ENCODE measurements at regions not wholly inside any gene's neighbourhood (a gene's known extent, or its start where the extent isn't known, plus 50 kb on each side); places are given as distances from the start of the nearest gene placed in this dataset.

DNA sequence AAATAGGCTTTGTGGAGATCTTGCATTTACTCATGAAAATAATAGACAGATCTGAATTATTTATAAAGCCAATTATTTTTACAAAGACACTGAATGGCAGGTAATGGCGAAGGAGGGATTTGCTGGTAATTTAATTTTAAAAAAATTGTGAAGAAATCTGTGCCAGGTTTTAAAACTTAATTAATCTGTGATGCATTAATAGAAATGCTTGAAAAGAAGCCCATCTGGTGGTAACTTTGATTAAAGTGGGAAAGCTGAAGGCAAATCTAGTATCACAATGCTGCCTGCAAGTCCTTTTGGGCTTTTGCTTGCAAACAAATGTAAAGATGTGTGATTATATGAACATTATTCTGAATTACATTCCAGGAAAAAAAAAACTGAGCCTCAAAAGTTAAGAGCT, 433.2 kb upstream of the DEPDC1 start:
- H3K4me1 ChIP-seq = no peaks in the 10 kb centered on the region
- H3K36me3 ChIP-seq = no peaks in the 10 kb centered on the region
- no peak overlapping the region for H3K27ac ChIP-seq
- no peak for DNase-seq
- 77 to 98% (median 91%) methylated on average over 1 of the region's 1 CpG for WGBS, 5 donors
- TF ChIP-seq, protein P1, sequence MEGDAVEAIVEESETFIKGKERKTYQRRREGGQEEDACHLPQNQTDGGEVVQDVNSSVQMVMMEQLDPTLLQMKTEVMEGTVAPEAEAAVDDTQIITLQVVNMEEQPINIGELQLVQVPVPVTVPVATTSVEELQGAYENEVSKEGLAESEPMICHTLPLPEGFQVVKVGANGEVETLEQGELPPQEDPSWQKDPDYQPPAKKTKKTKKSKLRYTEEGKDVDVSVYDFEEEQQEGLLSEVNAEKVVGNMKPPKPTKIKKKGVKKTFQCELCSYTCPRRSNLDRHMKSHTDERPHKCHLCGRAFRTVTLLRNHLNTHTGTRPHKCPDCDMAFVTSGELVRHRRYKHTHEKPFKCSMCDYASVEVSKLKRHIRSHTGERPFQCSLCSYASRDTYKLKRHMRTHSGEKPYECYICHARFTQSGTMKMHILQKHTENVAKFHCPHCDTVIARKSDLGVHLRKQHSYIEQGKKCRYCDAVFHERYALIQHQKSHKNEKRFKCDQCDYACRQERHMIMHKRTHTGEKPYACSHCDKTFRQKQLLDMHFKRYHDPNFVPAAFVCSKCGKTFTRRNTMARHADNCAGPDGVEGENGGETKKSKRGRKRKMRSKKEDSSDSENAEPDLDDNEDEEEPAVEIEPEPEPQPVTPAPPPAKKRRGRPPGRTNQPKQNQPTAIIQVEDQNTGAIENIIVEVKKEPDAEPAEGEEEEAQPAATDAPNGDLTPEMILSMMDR (IDR thresholded peaks at IDR 0.05 in 8 of 11, conservative IDR thresholded peaks at IDR 0.05 in 3 of 11) = no peak
- TF ChIP-seq POLR2AphosphoS5 (IDR thresholded peaks at IDR 0.05) = no peak
- H3K4me3 ChIP-seq = no peak overlapping the region
- intact Hi-C loops (cut with DNase I; ENCODE audit: low total_unique reads) = no loop called here
- H3K9me3 ChIP-seq = peaks cover 0 to 3% (median 0%) of the 10 kb centered on the region in 8 donors
- no peaks in the 10 kb centered on the region for H3K27me3 ChIP-seq (replicated peaks in 1 of 7)

DNA sequence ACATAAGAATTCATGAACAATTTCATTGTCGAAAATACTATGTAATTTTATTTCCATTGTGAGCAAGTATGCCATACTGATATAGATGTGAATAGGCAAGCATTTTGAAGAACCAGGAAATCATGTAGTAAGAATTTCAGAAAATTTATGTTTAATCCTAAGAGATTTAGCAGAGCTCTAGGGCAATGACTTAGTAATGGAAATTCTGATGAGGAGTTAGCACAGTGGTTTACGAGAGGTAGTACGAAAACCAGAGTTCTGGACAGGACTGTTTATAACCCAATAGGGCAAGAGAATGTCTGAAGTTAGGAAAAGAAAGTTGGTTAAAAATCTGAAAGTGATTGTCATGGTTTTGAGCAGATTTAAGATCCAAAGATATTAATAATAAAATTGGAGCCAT, 439.6 kb upstream of the DEPDC1 start:
- intact Hi-C loops (cut with DNase I; ENCODE audit: low total_unique reads) = no loop called here
- no peak for DNase-seq
- H3K9me3 ChIP-seq = peaks cover 0 to 9% (median 0%) of the 10 kb centered on the region in 8 donors
- no peaks in the 10 kb centered on the region for H3K4me1 ChIP-seq
- H3K4me3 ChIP-seq = no peak overlapping the region
- no peak for TF ChIP-seq POLR2AphosphoS5 (IDR thresholded peaks at IDR 0.05)
- TF ChIP-seq, protein P1 (IDR thresholded peaks at IDR 0.05 in 8 of 11, conservative IDR thresholded peaks at IDR 0.05 in 3 of 11) = no peak
- TF ChIP-seq POLR2A (IDR thresholded peaks at IDR 0.05) = no peak
- no peaks in the 10 kb centered on the region for H3K36me3 ChIP-seq
- H3K27ac ChIP-seq = no peak overlapping the region
- H3K27me3 ChIP-seq (replicated peaks in 1 of 7) = no peaks in the 10 kb centered on the region
- WGBS, 5 donors = 81 to 96% (median 92%) methylated on average over 3 of the region's 3 CpGs

DNA sequence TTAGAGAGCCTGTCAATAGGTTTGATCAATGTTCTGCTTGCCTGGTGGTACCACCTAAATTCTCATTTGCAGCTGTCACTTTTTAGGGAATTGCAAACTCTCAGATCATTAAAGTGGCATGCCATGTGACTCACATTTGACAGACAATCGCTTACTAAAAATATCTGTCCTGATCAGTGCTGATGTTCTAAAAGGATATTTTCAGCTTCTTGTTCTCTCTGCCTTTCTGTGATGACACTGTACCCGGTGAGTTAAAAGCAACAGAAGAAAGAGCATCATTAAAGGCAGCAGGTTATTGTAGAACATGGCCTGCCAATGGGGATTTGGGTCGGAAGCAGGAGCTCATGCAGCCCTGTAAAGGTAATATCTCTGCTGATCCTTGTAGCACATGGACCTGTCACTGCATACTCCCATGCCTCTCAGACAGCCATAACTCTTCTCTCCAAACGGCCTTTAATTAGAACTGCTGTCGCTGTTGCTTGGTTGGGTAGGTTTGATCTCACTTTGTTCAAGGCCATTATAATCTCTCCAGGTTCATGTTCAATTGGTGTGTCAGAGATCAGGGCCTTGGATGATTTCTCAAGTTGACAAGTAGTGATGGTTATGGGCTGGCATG, 441.3 kb upstream of the DEPDC1 start:
- no peak for DNase-seq
- intact Hi-C loops (cut with DNase I; ENCODE audit: low total_unique reads) = no loop called here
- WGBS, 5 donors = 80 to 85% (median 81%) methylated on average over 5 of the region's 5 CpGs

DNA sequence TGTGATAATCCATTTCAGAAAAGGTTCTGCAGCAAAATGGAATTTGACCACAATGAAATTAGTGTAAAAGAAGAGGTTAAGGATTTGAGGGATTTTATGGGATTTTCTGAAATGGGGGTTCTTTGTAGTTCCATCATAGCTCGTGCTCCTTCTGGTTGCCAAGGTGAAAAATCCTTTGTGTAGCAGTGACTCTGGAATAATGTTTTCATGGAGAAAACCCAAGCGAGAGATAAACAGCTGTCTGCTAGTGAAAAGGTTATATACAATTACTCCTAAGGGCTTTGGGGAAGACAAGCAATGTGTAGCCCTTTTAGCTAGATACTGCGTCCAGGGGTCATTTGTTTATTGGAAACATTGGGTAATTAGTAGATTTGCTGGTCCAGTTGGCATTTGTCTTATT, 453.2 kb upstream of the DEPDC1 start:
- Histone ChIP-seq H3K9me3 (peaks cover 0 to 5% (median 0%) of the 10 kb centered on the region in 8 donors), H3K4me3 (no peak overlapping the region), H3K27me3 (replicated peaks in 1 of 7) (no peaks in the 10 kb centered on the region), H3K36me3 (no peaks in the 10 kb centered on the region), H3K27ac (no peak overlapping the region), H3K4me1 (no peaks in the 10 kb centered on the region)
- no peak for DNase-seq
- 73 to 89% (median 79%) methylated on average over 3 of the region's 3 CpGs for WGBS, 5 donors
- no peak for TF ChIP-seq POLR2AphosphoS5 (IDR thresholded peaks at IDR 0.05)
- no peak for TF ChIP-seq POLR2A (IDR thresholded peaks at IDR 0.05)
- TF ChIP-seq, protein P1 (IDR thresholded peaks at IDR 0.05 in 8 of 11, conservative IDR thresholded peaks at IDR 0.05 in 3 of 11) = no peak
- intact Hi-C loops (cut with DNase I; ENCODE audit: low total_unique reads) = no loop called here

More for the DNA sequence above, 441.3 kb upstream of the DEPDC1 start:
- Histone ChIP-seq H3K9me3 (peaks cover 0 to 20% (median 0%) of the 10 kb centered on the region in 8 donors), H3K4me1 (no peaks in the 10 kb centered on the region), H3K36me3 (no peaks in the 10 kb centered on the region), H3K4me3 (no peak overlapping the region), H3K27me3 (replicated peaks in 1 of 7) (no peaks in the 10 kb centered on the region), H3K27ac (no peak overlapping the region)
- TF ChIP-seq POLR2AphosphoS5 (IDR thresholded peaks at IDR 0.05) (no peak), POLR2A (IDR thresholded peaks at IDR 0.05) (no peak)
- TF ChIP-seq, protein P1 (IDR thresholded peaks at IDR 0.05 in 8 of 11, conservative IDR thresholded peaks at IDR 0.05 in 3 of 11) = no peak
